Stimulated activated CD8-positive, alpha-beta memory T cell treated with anti-CD3 and anti-CD28 coated beads, Interleukin-4, amount 100 ng/mL, for 1 hour (primary cell): ENCODE measurements at regions not wholly inside any gene's neighbourhood (a gene's known extent, or its start where the extent isn't known, plus 50 kb on each side); places are given as distances from the start of the nearest gene placed in this dataset.

ENCODE experiments used
- DNase-seq, 2 donors: peaks; one replicate each; pipeline ENCODE4 v3.0.0-alpha.2; 2020; ENCODE audit warnings: low read depth in 2 of 2, low spot score in 1 of 2

- no peak for DNase-seq
These were observed 76.8 kb upstream of the EPC2 start for GRCh38 chr2:148567716-148568115.

- peak in 1 of 2 donors; percentile 10 for DNase-seq
These were observed 76.0 kb upstream of the EPC2 start for GRCh38 chr2:148568597-148568996.

GRCh38 chr2:148569221-148569620 is 75.3 kb upstream of the EPC2 start:
- DNase-seq: no peak

- no peak for DNase-seq
These were observed 73.6 kb upstream of the EPC2 start for GRCh38 chr2:148570989-148571388.

- DNase-seq: no peak
These were observed 66.6 kb upstream of the EPC2 start for GRCh38 chr2:148577845-148578492.

GRCh38 chr2:148578493-148578884 is 66.1 kb upstream of the EPC2 start:
- DNase-seq: no peak

- DNase-seq: no peak
These were observed 61.7 kb upstream of the EPC2 start for GRCh38 chr2:148582679-148583511.

- no peak for DNase-seq
These were observed 58.9 kb upstream of the EPC2 start for GRCh38 chr2:148585696-148586095.

- DNase-seq: no peak
These were observed 57.9 kb upstream of the EPC2 start for GRCh38 chr2:148586522-148587128.

GRCh38 chr2:148590612-148591011 is 53.9 kb upstream of the EPC2 start:
- no peak for DNase-seq

- no peak for DNase-seq
These were observed 51.8 kb upstream of the EPC2 start for GRCh38 chr2:148592791-148593190.

- DNase-seq: no peak
These were observed 51.1 kb upstream of the EPC2 start for GRCh38 chr2:148593421-148593820.

GRCh38 chr2:148594216-148594615 is 50.3 kb upstream of the EPC2 start:
- no peak for DNase-seq
